ENCODE measurements at regions not wholly inside any gene's neighbourhood (a gene's known extent, or its start where the extent isn't known, plus 50 kb on each side); places are given as distances from the start of the nearest gene placed in this dataset.

DNA sequence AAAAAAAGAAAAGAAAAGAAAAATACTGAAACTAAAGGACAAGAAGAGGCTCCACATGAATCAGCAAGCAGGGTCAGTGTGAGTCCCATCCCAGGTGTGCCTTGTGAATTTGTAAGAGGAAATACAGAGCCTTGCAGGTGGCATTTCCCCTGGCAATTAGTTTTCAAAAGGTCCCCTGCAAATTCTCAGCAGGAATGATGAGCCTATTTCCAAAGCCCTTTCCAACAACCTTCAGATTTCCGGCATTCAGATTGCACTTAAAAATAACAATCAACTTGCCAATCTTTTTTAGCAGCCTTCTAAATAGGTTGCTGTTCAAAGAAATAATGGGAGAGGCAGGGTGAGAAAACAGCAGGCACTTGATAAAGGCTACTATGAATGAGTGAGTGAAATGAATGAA, 66.4 kb upstream of the OR13H1 start:
- peak overlapping the region; percentile 48 for H3K4me3 Mint-ChIP-seq

More for the DNA sequence above, 66.4 kb upstream of the OR13H1 start:
- DNase-seq (ENCODE audit: low spot score) (peak; percentile 20), ATAC-seq (peak; percentile 93)
- H3K27ac Mint-ChIP-seq: peak overlapping the region; percentile 99
- H3K36me3 Mint-ChIP-seq: peaks cover 58% of the 10 kb centered on the region
- ChIA-PET CTCF (no interaction called here), POLR2A (no interaction called here)
- TF ChIP-seq RORB (CRISPR knock-in tag; IDR thresholded peaks at IDR 0.05) (no peak), SMAD3 (CRISPR knock-in tag; IDR thresholded peaks at IDR 0.05; ENCODE audit: borderline replicate concordance) (no peak), MLX (CRISPR knock-in tag; IDR thresholded peaks at IDR 0.05) (no peak), ZNF423 (CRISPR knock-in tag; IDR thresholded peaks at IDR 0.05) (peak; percentile 73)
- TF ChIP-seq, protein P1, sequence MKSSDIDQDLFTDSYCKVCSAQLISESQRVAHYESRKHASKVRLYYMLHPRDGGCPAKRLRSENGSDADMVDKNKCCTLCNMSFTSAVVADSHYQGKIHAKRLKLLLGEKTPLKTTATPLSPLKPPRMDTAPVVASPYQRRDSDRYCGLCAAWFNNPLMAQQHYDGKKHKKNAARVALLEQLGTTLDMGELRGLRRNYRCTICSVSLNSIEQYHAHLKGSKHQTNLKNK (CRISPR knock-in tag; IDR thresholded peaks at IDR 0.05): peak; percentile 68; the same call in 1 of the 2 replicates
- TF ChIP-seq, protein P2, sequence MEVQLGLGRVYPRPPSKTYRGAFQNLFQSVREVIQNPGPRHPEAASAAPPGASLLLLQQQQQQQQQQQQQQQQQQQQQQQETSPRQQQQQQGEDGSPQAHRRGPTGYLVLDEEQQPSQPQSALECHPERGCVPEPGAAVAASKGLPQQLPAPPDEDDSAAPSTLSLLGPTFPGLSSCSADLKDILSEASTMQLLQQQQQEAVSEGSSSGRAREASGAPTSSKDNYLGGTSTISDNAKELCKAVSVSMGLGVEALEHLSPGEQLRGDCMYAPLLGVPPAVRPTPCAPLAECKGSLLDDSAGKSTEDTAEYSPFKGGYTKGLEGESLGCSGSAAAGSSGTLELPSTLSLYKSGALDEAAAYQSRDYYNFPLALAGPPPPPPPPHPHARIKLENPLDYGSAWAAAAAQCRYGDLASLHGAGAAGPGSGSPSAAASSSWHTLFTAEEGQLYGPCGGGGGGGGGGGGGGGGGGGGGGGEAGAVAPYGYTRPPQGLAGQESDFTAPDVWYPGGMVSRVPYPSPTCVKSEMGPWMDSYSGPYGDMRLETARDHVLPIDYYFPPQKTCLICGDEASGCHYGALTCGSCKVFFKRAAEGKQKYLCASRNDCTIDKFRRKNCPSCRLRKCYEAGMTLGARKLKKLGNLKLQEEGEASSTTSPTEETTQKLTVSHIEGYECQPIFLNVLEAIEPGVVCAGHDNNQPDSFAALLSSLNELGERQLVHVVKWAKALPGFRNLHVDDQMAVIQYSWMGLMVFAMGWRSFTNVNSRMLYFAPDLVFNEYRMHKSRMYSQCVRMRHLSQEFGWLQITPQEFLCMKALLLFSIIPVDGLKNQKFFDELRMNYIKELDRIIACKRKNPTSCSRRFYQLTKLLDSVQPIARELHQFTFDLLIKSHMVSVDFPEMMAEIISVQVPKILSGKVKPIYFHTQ (CRISPR knock-in tag; IDR thresholded peaks at IDR 0.05): no peak
- H3K27me3 Mint-ChIP-seq (ENCODE audit: low read depth): peaks cover 8% of the 10 kb centered on the region; the same call in 1 of the 2 replicates
- H3K9me3 Mint-ChIP-seq: peaks cover 52% of the 10 kb centered on the region
- peaks cover 42% of the 10 kb centered on the region for H3K4me1 Mint-ChIP-seq

All from WTC11 (cell line).